ENCODE measurements at regions not wholly inside any gene's neighbourhood (a gene's known extent, or its start where the extent isn't known, plus 50 kb on each side); places are given as distances from the start of the nearest gene placed in this dataset.

GRCh38 chr11:29343465-29344333 is 673.1 kb downstream of the KCNA4 start:
- POLR2A ChIA-PET: no interaction called here
- H3K9me2 ChIP-seq: no peaks in the 10 kb centered on the region

More at GRCh38 chr11:29343465-29344333, 673.1 kb downstream of the KCNA4 start:
- TF ChIP-seq SMC3 (IDR thresholded peaks at IDR 0.05; ENCODE audit: low read depth, low read length) (peak; percentile 37), YY1 (IDR thresholded peaks at IDR 0.05; ENCODE audit: low read depth) (no peak), GATA2 (CRISPR knock-in tag; IDR thresholded peaks at IDR 0.05) (no peak), TCF12 (IDR thresholded peaks at IDR 0.05) (no peak), REST (IDR thresholded peaks at IDR 0.05; ENCODE audit: low read depth, low read length) (no peak), RFX5 (IDR thresholded peaks at IDR 0.05; ENCODE audit: low read length) (no peak), RXRA (IDR thresholded peaks at IDR 0.05; ENCODE audit: borderline replicate concordance, low read depth) (no peak), CTCF (IDR thresholded peaks at IDR 0.05) (peak; percentile 96), MEF2A (IDR thresholded peaks at IDR 0.05; ENCODE audit: borderline replicate concordance, low read depth) (no peak), IRF3 (IDR thresholded peaks at IDR 0.05; ENCODE audit: low read depth, low read length) (no peak), JUND (IDR thresholded peaks at IDR 0.05) (no peak), GABPA (IDR thresholded peaks at IDR 0.05; ENCODE audit: low read depth) (no peak), CHD2 (IDR thresholded peaks at IDR 0.05; ENCODE audit: low read length, partially characterized antibody) (no peak), RAD21 (IDR thresholded peaks at IDR 0.05; ENCODE audit: low read length) (peak; percentile 52), ELF1 (IDR thresholded peaks at IDR 0.05) (no peak)
- peak overlapping the region; percentile 57; the same call in 1 of the 2 replicates for H3K4me2 ChIP-seq
- no peak overlapping the region for H3K27ac ChIP-seq (ENCODE audit: low read depth in 2 of 2, low read length in 1 of 2)
- 9% methylated on average over 8 of the region's 8 CpGs for WGBS (ENCODE audit: low lambda C conversion rate)
- H3K9ac ChIP-seq: no peak overlapping the region
- H3K4me3 ChIP-seq (ENCODE audit: low read depth in 2 of 2, low read length in 1 of 2): peak overlapping the region; percentile 24 to 49
- H3K27me3 ChIP-seq (ENCODE audit: insufficient read depth): no peaks in the 10 kb centered on the region
- H3F3A ChIP-seq (replicated peaks; ENCODE audit: insufficient read depth): no peaks in the 10 kb centered on the region
- CTCF ChIA-PET: interaction anchor here (0.6 to 1.7 kb wide), 27 partner anchors 9 to 1586 kb away, joined by 3 to 29 read pairs (median 4); no protein-coding TSS in a partner anchor
- no peaks in the 10 kb centered on the region for H3K9me3 ChIP-seq
- H3K36me3 ChIP-seq (replicated peaks in 1 of 2; ENCODE audit: control insufficient read depth in 1 of 2, insufficient read depth in 2 of 2, low read length in 1 of 2): no peaks in the 10 kb centered on the region
- H3K4me1 ChIP-seq (ENCODE audit: control insufficient read depth in 1 of 2, insufficient read depth in 2 of 2, low read depth in 1 of 2, low read length in 1 of 2): no peaks in the 10 kb centered on the region
- H2AFZ ChIP-seq (ENCODE audit: low read depth): peak overlapping the region; percentile 72; the same call in 1 of the 2 replicates
- no peaks in the 10 kb centered on the region for H4K20me1 ChIP-seq (ENCODE audit: insufficient read depth)
- DNase-seq: peak; percentile 36
- H3K79me2 ChIP-seq (ENCODE audit: insufficient read depth): no peaks in the 10 kb centered on the region
